CD1c-positive myeloid dendritic cell (primary cell): ENCODE measurements at regions not wholly inside any gene's neighbourhood (a gene's known extent, or its start where the extent isn't known, plus 50 kb on each side); places are given as distances from the start of the nearest gene placed in this dataset.

Experiments
- DNase-seq: peaks from one replicate; pipeline ENCODE4 v3.0.0-alpha.2; 2016; ENCODE audit errors: extremely low spot score

GRCh38 chr18:72360634-72361033 is 183.5 kb downstream of the CBLN2 start:
- no peak for DNase-seq

DNA sequence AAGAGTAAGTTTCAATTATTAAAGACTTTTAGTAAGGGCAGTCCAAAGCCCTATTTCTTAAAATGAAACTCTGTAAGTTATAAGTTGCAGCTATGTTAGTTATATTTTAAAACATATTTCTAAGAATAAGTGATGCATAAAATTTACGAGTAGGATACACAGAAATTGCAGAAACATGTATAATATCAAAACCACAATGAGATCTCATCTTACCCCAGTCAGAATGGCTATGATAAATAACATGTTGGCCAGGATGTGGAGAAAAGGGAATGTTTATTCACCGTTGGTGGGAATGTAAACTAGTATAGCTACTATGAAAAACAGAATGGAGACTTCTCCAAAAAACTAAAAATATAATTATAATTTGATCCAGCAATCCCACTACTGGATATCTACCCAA is 201.2 kb downstream of the CBLN2 start:
- DNase-seq = no peak

DNA sequence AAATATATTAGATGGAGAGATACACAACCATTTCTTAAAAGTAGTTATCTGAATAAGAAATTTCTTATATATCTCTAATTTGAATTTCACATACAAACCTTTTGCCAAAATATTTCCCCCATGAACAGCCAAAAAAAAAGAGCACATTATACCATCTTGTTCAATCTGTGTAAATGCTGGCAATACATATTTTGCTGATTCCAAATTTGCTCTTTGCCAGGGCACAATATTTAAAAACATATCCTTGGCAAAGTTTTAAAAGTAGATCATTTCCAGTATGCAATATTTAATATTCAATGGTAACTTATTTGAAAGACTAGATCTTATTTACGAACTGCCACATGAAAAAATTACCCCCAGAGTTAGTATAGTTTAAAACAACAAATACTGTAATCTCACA is 204.2 kb downstream of the CBLN2 start:
- DNase-seq = no peak

DNA sequence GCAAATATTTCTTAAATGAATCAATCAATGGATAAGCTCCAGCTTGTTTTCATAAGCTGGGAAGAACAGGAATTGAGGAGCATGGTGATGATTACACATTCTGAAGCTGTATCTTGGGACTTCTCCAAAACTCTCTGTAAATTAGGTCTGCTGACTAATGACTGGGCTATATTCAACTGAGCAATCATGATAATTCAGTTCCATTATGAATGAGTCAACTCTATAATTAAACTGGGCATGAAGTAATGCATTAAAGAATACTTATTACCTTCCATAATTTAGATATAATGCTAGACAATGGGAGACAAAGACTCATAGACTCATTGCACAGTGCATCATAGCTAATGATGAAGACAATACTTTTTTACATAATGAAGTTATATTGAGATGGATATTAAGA is 207.4 kb downstream of the CBLN2 start:
- no peak for DNase-seq

- DNase-seq = no peak
Observed at GRCh38 chr18:72329533-72329932, 214.6 kb downstream of the CBLN2 start.

DNA sequence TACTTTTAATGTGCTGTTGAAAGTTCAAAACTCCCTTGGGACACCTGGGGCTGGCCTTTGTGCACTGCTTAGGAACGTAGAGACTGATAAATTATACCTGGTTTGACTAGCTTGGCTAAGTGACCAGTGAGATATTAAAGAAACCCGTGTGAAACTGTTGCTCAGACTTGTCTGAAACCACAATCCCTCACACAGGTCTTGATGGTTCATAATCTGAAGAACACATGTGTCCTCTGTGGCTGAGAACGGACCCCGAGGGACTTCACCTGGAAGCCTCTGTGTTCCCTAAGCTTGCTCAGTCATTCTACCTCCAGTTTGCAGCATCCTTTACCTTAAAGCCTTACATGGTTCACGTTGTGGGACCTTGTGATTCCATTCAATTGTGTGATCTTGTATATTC is 218.8 kb downstream of the CBLN2 start:
- no peak for DNase-seq

DNA sequence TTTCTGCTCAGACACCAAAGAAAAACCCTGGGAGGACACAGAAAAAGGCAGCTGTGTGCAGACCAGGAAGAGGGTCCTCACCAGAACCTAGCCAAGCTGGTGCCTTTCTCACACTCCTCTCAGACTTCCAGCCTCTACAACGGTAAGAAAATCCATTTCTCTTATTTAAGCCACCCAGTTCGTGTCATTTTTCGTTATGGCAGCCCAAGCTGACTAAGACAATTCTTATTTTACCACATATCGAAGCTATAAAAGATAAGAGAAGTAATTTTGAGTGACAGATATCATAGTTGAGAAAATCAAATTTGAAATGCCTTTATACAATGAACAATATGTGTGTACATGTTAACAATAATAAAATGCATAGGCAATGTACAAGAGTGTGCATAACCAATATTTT is 219.5 kb downstream of the CBLN2 start:
- DNase-seq = no peak

DNA sequence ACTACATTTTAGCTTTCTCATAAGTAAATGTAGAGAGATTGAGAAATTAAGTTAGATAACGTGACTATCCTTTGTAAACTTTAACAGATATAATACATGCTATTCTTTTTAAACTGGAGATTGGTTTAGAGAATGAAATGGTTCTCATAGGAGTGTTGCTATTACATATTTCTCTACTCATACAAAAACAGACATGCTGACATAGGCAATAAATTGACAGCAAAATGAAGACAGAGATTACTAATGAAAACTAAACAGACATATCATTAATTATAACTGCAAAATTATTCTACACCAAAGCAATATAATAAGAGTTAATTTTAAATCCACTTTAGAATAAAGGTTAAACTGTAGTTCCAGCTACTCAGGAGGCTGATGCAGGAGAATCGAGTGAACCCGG is 227.6 kb downstream of the CBLN2 start:
- no peak for DNase-seq

GRCh38 chr18:72283148-72283925 is 260.8 kb downstream of the CBLN2 start:
- no peak for DNase-seq

- DNase-seq = no peak
Observed at GRCh38 chr18:72273025-72273424, 271.1 kb downstream of the CBLN2 start.

GRCh38 chr18:72261590-72261989 is 282.6 kb downstream of the CBLN2 start:
- no peak for DNase-seq

- DNase-seq = no peak
Observed at GRCh38 chr18:72246076-72246475, 298.1 kb downstream of the CBLN2 start.

DNA sequence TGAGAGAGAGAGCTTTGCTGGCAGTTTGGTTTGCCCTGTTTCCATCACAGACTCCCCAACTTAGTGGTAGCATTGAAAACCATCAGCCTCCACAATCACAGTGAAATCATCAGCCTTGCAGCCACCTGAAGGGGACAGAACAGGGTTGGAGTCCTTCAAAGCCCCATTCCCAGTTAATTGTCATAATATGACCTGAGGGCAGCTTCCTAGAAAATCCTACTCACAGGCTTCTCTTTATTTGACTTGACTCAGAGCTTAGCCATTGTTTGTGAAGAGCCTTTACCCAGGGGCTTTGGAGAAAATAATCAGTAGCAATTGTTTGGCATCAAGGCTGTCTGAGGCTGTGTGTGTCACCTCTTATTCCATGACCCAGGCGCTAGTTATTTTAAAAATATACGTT is 308.7 kb downstream of the CBLN2 start:
- DNase-seq = no peak

DNA sequence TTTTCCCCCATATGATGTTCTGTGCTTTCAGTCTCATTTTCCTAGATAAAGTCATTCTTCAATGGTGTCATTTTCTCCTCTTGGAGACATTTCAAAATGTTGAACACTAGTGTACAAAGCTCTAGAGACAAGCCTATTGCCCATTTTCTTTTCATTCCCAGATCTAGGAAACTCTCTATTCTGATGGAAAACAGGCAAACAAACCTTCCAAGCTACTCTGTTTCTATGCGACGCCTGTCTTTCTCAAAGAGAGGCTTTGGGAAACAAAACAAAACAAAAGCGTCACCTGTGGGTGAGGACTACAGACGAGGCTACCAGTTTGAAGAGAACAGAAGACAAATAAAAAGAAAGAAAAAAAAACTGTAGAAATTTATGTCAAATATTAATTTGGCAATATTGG is 311.0 kb downstream of the CBLN2 start:
- no peak for DNase-seq

GRCh38 chr18:72232644-72233043 is 311.5 kb downstream of the CBLN2 start:
- DNase-seq = no peak

DNA sequence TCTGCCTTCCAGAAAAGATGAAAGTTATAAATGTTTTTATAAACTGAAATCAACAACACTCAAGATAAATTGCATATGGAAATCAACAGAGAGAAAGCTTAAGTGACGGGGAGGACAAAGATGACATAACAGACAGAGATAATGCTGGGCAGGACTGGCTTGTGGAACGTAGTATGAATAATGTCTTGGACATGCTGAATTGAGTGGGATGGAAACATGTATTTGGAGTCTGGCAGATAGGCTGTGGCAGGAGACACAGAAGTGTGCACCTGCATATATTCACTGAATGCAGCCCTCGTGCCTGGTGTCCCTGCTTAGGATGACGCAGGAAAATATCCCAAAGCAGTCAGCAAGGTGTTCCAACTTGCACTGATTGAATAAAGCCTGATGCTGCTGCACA is 318.2 kb downstream of the CBLN2 start:
- DNase-seq = no peak

- DNase-seq = no peak
Observed at GRCh38 chr18:72223733-72224132, 320.4 kb downstream of the CBLN2 start.

DNA sequence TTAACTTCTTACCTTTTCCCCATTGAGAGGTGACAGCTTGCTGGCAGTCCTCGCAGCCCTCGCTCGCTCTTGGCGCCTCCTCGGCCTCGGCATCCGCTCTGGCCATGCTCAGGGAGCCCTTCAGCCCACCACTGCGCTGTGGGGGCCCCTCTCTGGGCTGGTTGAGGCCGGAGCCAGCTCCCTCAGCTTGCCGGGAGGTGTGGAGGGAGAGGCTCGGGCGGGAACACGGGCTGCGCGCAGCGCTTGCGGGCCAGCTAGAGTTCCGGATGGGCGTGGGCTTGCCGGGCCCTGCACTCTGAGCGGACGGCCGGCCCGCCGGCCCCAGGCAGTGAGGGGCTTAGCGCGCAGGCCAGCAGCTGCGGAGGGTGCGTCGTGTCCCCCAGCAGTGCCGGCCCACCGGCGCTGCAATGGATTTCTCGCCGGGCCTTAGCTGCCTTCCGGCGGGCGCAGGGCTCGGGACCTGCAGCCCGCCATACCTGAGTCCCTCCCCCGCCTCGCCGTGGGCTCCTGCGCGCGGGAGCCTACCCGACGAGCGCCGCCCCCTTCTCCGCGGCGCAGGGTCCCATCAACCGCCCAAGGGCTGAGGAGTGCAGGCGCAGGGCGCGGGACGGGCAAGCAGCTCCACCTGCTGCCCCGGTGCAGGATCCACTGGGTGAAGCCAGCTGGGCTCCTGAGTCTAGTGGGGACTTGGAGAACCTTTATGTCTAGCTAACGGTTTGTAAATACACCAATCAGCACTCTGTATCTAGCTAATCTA is 335.0 kb downstream of the CBLN2 start:
- DNase-seq = no peak

DNA sequence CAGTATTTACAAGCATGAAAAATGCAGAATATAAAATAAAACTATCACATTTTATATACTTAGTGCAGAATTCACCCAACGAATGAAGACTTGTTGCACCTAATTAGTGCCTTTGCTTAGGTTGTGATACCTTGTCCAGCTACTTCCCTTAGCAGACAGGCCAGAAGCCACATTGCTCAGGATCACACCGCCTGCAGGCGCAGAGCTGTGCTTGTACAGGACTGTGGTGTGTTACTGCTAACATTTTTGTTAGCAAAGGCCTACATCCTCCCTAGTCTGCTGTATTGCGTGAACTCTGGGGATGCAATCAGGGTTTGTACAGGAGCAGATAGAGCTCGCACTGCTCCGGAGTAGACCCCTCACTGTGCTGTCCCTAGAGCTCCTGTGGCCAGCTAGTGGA is 336.9 kb downstream of the CBLN2 start:
- no peak for DNase-seq

DNA sequence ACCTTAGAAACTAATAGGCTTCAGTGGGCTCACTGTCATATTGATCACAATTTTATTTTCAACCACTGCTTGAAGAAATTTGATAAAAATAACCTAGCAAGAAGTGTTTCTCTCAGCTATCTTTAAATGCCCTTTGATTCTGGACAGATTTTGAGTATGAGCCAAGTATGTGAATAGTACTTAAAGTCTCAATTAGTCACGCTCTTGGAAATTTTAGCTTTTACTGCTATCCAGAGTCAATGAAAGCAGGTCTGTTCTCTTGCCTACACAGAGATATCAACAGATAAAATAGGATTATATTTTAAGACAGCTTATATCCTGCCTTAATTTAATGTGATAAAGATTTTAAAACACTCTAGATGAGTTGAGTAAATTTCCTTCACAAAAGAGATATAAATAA is 337.3 kb downstream of the CBLN2 start:
- DNase-seq = no peak

GRCh38 chr18:72201032-72201431 is 343.1 kb downstream of the CBLN2 start:
- DNase-seq = no peak

DNA sequence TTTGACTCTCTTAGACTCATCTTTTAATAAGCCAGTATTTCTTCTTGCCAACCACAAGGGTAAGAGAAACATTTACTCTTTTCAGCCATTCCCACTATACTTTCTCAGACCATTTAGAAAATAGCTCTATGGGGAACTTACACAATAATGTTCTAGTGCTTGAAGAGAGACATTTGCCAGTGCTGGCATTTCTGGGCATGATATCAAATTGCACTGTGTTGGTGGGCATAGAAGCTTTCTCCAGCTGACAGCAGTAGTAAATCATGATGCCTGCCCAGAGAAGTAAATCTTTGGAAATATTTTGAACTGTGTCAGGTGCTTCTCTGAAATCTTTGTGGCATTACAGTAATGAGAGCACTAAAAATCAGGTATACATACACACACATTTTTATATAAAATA is 346.6 kb downstream of the CBLN2 start:
- DNase-seq = no peak

- no peak for DNase-seq
Observed at GRCh38 chr18:72194072-72194471, 350.1 kb downstream of the CBLN2 start.

GRCh38 chr18:72187956-72188355 is 356.2 kb downstream of the CBLN2 start:
- DNase-seq = no peak
